Suprapubic skin (tissue), 4 donors: ENCODE measurements at regions not wholly inside any gene's neighbourhood (a gene's known extent, or its start where the extent isn't known, plus 50 kb on each side); places are given as distances from the start of the nearest gene placed in this dataset.

Source experiments
- EP300 ChIP-seq: sonication (generic); formaldehyde crosslinking; IDR thresholded peaks from one replicate; pipeline ENCODE4 v1.6.1; 2017; ENCODE audit warnings: antibody characterized with exemption
- POLR2AphosphoS5 ChIP-seq, 3 donors: sonication (generic); formaldehyde crosslinking; IDR thresholded peaks; one replicate each; pipeline ENCODE4 v1.6.1; 2017; ENCODE audit warnings: antibody characterized with exemption in 3 of 3
- TF ChIP-seq, protein P1 (sequence below), 2 donors: fragments of 200-600 bp in 1 of 2; fragments of 450-650 bp in 1 of 2; sonication (generic) in 1 of 2; IDR thresholded peaks; one replicate each; pipeline ENCODE4 v1.5.1; 2016 to 2019; ENCODE audit warnings: antibody characterized with exemption in 2 of 2, mild to moderate bottlenecking in 1 of 2, moderate library complexity in 1 of 2

DNA sequence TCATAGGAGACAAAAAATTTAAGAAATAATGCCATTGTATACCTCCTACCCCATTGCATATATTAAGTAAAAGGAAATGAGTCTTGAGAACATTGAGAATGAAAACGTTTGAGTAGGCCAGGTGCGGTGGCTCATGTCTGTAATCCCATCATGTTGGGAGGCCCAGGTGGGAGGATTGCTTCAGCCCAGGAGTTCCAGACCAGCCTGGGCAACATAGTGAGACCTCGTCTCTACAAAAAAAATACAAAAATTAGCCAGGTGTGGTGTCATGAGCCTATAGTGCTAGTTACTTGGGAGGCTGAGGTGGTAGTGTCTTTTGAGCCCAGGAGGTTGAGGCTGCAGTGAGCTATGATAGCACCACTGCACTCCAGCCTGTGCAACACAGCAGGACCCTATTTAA, 107.7 kb upstream of the MGAT5 start:
- no peak for TF ChIP-seq POLR2AphosphoS5 (IDR thresholded peaks at IDR 0.05)
- TF ChIP-seq, protein P1, sequence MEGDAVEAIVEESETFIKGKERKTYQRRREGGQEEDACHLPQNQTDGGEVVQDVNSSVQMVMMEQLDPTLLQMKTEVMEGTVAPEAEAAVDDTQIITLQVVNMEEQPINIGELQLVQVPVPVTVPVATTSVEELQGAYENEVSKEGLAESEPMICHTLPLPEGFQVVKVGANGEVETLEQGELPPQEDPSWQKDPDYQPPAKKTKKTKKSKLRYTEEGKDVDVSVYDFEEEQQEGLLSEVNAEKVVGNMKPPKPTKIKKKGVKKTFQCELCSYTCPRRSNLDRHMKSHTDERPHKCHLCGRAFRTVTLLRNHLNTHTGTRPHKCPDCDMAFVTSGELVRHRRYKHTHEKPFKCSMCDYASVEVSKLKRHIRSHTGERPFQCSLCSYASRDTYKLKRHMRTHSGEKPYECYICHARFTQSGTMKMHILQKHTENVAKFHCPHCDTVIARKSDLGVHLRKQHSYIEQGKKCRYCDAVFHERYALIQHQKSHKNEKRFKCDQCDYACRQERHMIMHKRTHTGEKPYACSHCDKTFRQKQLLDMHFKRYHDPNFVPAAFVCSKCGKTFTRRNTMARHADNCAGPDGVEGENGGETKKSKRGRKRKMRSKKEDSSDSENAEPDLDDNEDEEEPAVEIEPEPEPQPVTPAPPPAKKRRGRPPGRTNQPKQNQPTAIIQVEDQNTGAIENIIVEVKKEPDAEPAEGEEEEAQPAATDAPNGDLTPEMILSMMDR (IDR thresholded peaks at IDR 0.05), result no peak
- no peak for TF ChIP-seq EP300
